ENCODE measurements at regions not wholly inside any gene's neighbourhood (a gene's known extent, or its start where the extent isn't known, plus 50 kb on each side); places are given as distances from the start of the nearest gene placed in this dataset.

GRCh38 chr2:138180692-138181386 is 216.6 kb downstream of the HNMT start:
- H3K4me3 ChIP-seq, result no peak overlapping the region
- H3K27me3 ChIP-seq, result no peaks in the 10 kb centered on the region
- intact Hi-C loops (cut with DNase I), result no loop called here
- TF ChIP-seq EP300 (IDR thresholded peaks at IDR 0.05) (no peak), CTCF (IDR thresholded peaks at IDR 0.05) (no peak), POLR2A (IDR thresholded peaks at IDR 0.05; ENCODE audit: low read depth) (no peak), POLR2AphosphoS5 (IDR thresholded peaks at IDR 0.05) (no peak)
- H3K36me3 ChIP-seq, result no peaks in the 10 kb centered on the region
- no peaks in the 10 kb centered on the region for H3K9me3 ChIP-seq
- H3K4me1 ChIP-seq, result peaks cover 0 to 10% (median 6%) of the 10 kb centered on the region in 4 donors
- no peak overlapping the region for H3K27ac ChIP-seq (replicated peaks in 1 of 4)
- DNase-seq (ENCODE audit: extremely low spot score), result no peak

DNA sequence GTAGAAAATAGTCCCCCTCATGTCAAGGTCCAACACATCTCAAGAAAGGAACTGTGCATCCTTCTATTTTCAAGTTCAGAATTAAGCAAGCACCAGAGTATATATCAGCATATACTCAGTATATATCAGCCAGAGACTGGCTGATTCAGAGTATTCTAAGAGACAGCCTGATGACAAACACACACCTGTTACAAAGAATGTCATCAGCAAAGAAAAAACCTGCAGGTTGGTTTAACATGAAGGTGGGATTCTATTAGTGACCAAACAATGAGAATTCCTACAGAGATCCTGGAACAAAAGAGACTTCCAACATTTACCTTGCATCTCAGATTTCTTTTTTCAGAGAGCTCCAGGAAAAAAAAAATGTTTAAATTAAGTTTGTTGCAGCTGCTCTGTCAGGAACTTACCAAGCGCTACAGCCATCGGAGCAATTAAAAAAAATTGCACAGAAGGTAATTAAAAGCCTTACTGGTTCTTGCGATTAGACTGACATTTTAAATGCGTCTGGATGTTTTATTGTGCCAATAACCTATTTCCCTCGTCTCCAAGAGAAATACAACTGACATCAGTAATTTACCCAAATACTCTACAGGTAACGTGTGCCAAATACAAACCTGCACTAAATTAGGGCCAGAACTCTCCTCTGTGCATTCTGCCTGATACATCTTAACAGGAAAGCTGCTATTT is 218.1 kb downstream of the HNMT start:
- no peak for DNase-seq (ENCODE audit: extremely low spot score)
- Histone ChIP-seq H3K36me3 (no peaks in the 10 kb centered on the region), H3K4me3 (no peak overlapping the region), H3K27me3 (no peaks in the 10 kb centered on the region), H3K9me3 (no peaks in the 10 kb centered on the region), H3K27ac (replicated peaks in 1 of 4) (no peak overlapping the region), H3K4me1 (peaks cover 0 to 10% (median 6%) of the 10 kb centered on the region in 4 donors)
- intact Hi-C loops (cut with DNase I), result no loop called here
- WGBS, result 87% methylated on average over 6 of the region's 6 CpGs
- no peak for TF ChIP-seq EP300 (IDR thresholded peaks at IDR 0.05)
- no peak for TF ChIP-seq POLR2A (IDR thresholded peaks at IDR 0.05; ENCODE audit: low read depth)
- TF ChIP-seq POLR2AphosphoS5 (IDR thresholded peaks at IDR 0.05), result no peak
- TF ChIP-seq CTCF (IDR thresholded peaks at IDR 0.05), result no peak

DNA sequence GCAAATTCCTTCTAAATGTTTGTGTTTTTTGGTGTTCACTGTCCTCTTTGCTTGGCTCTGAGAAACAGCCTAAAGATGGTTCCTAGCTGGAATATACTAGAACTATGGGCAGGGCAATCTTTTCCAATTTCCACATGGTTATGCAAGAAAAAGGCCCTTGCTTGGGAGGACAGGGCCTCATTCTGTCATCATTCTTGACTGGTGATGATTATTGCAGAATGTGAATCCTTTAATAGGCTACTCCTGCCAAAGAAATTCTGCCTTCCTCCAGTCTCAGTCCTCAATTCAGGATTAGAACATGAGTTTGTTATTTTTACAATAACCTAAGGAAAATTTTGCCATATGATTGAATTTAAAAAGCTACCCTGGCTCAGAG is 218.7 kb downstream of the HNMT start:
- peaks cover 0 to 9% (median 6%) of the 10 kb centered on the region in 4 donors for H3K4me1 ChIP-seq
- intact Hi-C loops (cut with DNase I), result no loop called here
- no peak for TF ChIP-seq POLR2A (IDR thresholded peaks at IDR 0.05; ENCODE audit: low read depth)
- TF ChIP-seq EP300 (IDR thresholded peaks at IDR 0.05), result no peak
- no peak for TF ChIP-seq CTCF (IDR thresholded peaks at IDR 0.05)
- TF ChIP-seq POLR2AphosphoS5 (IDR thresholded peaks at IDR 0.05), result no peak
- no peaks in the 10 kb centered on the region for H3K27me3 ChIP-seq
- H3K4me3 ChIP-seq, result no peak overlapping the region
- no peaks in the 10 kb centered on the region for H3K36me3 ChIP-seq
- no peaks in the 10 kb centered on the region for H3K9me3 ChIP-seq
- no peak for DNase-seq (ENCODE audit: extremely low spot score)
- H3K27ac ChIP-seq (replicated peaks in 1 of 4), result no peak overlapping the region

DNA sequence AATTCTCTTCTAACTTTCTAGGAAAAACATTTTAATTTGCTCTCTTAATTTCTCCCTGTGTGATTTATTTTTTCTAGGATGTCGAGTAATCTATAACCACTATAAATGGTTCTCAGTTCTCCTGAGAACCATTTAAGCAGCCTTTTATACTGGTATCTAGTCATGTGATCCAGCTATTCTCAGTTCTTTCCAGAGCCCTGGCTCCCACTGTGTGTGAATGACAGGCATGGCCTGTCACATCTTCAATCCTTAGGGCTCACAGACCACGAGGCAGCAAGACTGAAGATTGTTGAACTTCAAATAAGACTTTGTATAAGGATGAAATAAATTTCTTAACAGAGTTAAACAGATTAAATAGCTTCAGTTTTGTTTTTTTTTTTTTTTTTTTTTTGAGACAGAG is 219.4 kb downstream of the HNMT start:
- Histone ChIP-seq H3K36me3 (no peaks in the 10 kb centered on the region), H3K27ac (replicated peaks in 1 of 4) (no peak overlapping the region), H3K4me3 (no peak overlapping the region), H3K9me3 (no peaks in the 10 kb centered on the region), H3K27me3 (no peaks in the 10 kb centered on the region), H3K4me1 (peaks cover 0 to 7% (median 5%) of the 10 kb centered on the region in 4 donors)
- WGBS, result 78% methylated on average over 2 of the region's 2 CpGs
- DNase-seq (ENCODE audit: extremely low spot score), result no peak
- intact Hi-C loops (cut with DNase I), result no loop called here
- TF ChIP-seq POLR2AphosphoS5 (IDR thresholded peaks at IDR 0.05) (no peak), EP300 (IDR thresholded peaks at IDR 0.05) (no peak), POLR2A (IDR thresholded peaks at IDR 0.05; ENCODE audit: low read depth) (no peak), CTCF (IDR thresholded peaks at IDR 0.05) (no peak)

All from esophagus muscularis mucosa (tissue), 4 donors.